Hepatocyte (in vitro differentiated cells): ENCODE measurements at regions not wholly inside any gene's neighbourhood (a gene's known extent, or its start where the extent isn't known, plus 50 kb on each side); places are given as distances from the start of the nearest gene placed in this dataset.

ENCODE experiments used
- CTCF ChIP-seq: fragments of 200-600 bp; sonication (generic); IDR thresholded peaks from 2 replicates; pipeline ENCODE4 v1.5.1; 2016; ENCODE audit warnings: antibody characterized with exemption, mild to moderate bottlenecking; ENCODE audit not compliant: poor library complexity
- EZH2 ChIP-seq: fragments of 200-600 bp; sonication (generic); IDR thresholded peaks from 2 replicates; pipeline ENCODE4 v1.6.1; 2016; ENCODE audit warnings: antibody characterized with exemption, mild to moderate bottlenecking, borderline replicate concordance

- TF ChIP-seq CTCF (no peak), EZH2 (no peak)
These were observed 265.1 kb upstream of the PRDM1 start for GRCh38 chr6:105821027-105821426.
